HL-60 (cell line): ENCODE measurements at regions not wholly inside any gene's neighbourhood (a gene's known extent, or its start where the extent isn't known, plus 50 kb on each side); places are given as distances from the start of the nearest gene placed in this dataset.

Experiments used
- DNase-seq, 2 experiments: peaks; one replicate each; pipeline ENCODE4 v3.0.0-alpha.2; 2010 to 2020; ENCODE audit warnings: low read depth in 1 of 2, low spot score in 1 of 2
- H3K27ac ChIP-seq: fragments of 250-450 bp; sonication (Bioruptor Pico); replicated peaks from 2 replicates; pipeline ENCODE4 v1.5.1; 2020; ENCODE audit warnings: mild to moderate bottlenecking, moderate library complexity
- H3K27me3 ChIP-seq: fragments of 250-450 bp; sonication (Bioruptor Pico); 2 replicates; pipeline ENCODE4 v1.5.1; 2021; ENCODE audit warnings: mild to moderate bottlenecking, moderate library complexity; ENCODE audit not compliant: insufficient read depth, poor library complexity, severe bottlenecking
- H3K4me3 ChIP-seq: replicated peaks from 2 replicates; pipeline ENCODE4 v1.5.1; 2011; ENCODE audit warnings: mild to moderate bottlenecking, control low read depth, low read length; ENCODE audit not compliant: insufficient read depth
- GABPA ChIP-seq: IDR thresholded peaks from 2 replicates; pipeline ENCODE4 v1.6.1; 2012; ENCODE audit warnings: low read depth
- POLR2AphosphoS5 ChIP-seq: IDR thresholded peaks from 2 replicates; pipeline ENCODE4 v1.6.1; 2012; ENCODE audit warnings: low read depth
- SPI1 ChIP-seq: IDR thresholded peaks from 2 replicates; pipeline ENCODE4 v1.6.1; 2012; ENCODE audit warnings: low read depth, mild to moderate bottlenecking, borderline replicate concordance
- TF ChIP-seq, protein P1 (sequence below): IDR thresholded peaks from one replicate; pipeline ENCODE4 v1.5.1; 2011; ENCODE audit warnings: low read length, control low read depth, inconsistent platforms; ENCODE audit not compliant: insufficient read depth
- TF ChIP-seq, protein P2 (sequence below): IDR thresholded peaks from 2 replicates; pipeline ENCODE4 v1.6.1; 2012; ENCODE audit warnings: low read depth; ENCODE audit not compliant: insufficient replicate concordance

DNA sequence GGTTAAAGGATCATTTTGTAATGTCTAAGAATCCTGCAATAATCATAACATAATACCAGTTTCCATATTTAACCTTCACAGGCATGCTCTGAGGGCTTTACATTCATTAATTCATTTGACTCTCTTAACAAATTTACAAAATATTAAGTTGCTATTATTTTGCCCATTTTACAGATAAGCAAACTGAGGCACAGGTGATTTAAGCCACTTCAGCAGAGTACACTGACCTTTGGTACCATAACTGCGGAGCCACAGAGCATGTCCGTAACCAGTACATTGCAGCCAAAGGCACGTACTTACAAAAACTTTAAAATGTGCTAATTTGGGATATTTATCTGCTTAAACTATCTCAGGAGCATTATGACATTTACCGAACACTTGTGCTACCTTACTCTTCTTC lies 169.4 kb upstream of the MYO16 start:
- DNase-seq, result no peak
- TF ChIP-seq GABPA, result no peak
- TF ChIP-seq, protein P1, sequence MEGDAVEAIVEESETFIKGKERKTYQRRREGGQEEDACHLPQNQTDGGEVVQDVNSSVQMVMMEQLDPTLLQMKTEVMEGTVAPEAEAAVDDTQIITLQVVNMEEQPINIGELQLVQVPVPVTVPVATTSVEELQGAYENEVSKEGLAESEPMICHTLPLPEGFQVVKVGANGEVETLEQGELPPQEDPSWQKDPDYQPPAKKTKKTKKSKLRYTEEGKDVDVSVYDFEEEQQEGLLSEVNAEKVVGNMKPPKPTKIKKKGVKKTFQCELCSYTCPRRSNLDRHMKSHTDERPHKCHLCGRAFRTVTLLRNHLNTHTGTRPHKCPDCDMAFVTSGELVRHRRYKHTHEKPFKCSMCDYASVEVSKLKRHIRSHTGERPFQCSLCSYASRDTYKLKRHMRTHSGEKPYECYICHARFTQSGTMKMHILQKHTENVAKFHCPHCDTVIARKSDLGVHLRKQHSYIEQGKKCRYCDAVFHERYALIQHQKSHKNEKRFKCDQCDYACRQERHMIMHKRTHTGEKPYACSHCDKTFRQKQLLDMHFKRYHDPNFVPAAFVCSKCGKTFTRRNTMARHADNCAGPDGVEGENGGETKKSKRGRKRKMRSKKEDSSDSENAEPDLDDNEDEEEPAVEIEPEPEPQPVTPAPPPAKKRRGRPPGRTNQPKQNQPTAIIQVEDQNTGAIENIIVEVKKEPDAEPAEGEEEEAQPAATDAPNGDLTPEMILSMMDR, result no peak
- no peak for TF ChIP-seq POLR2AphosphoS5
- TF ChIP-seq, protein P2, sequence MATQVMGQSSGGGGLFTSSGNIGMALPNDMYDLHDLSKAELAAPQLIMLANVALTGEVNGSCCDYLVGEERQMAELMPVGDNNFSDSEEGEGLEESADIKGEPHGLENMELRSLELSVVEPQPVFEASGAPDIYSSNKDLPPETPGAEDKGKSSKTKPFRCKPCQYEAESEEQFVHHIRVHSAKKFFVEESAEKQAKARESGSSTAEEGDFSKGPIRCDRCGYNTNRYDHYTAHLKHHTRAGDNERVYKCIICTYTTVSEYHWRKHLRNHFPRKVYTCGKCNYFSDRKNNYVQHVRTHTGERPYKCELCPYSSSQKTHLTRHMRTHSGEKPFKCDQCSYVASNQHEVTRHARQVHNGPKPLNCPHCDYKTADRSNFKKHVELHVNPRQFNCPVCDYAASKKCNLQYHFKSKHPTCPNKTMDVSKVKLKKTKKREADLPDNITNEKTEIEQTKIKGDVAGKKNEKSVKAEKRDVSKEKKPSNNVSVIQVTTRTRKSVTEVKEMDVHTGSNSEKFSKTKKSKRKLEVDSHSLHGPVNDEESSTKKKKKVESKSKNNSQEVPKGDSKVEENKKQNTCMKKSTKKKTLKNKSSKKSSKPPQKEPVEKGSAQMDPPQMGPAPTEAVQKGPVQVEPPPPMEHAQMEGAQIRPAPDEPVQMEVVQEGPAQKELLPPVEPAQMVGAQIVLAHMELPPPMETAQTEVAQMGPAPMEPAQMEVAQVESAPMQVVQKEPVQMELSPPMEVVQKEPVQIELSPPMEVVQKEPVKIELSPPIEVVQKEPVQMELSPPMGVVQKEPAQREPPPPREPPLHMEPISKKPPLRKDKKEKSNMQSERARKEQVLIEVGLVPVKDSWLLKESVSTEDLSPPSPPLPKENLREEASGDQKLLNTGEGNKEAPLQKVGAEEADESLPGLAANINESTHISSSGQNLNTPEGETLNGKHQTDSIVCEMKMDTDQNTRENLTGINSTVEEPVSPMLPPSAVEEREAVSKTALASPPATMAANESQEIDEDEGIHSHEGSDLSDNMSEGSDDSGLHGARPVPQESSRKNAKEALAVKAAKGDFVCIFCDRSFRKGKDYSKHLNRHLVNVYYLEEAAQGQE, result no peak
- TF ChIP-seq SPI1, result no peak

DNA sequence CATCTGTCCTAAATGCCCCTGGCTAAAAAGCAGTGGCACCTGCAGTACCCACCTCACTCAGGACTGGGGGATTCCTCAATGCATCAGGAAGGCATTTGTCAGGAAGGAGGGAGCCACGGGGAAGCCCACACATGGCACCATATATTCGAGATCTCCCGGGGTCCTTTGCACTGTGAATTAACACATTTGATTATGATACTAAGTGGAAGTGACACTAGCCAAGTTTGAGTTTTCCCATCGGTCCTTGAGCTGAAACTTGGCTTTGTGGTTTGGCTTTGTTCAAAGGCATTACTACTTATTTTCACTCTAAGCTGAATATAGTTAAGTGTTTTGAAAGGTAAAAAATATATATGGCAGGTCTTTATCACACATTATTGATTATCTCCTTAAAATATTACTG lies 168.7 kb upstream of the MYO16 start:
- Histone ChIP-seq H3K4me3 (no peak overlapping the region), H3K27ac (no peak overlapping the region), H3K27me3 (no peaks in the 10 kb centered on the region)
- DNase-seq, result no peak
- TF ChIP-seq GABPA (no peak), POLR2AphosphoS5 (no peak), SPI1 (no peak)
- TF ChIP-seq, protein P2, result no peak
- TF ChIP-seq, protein P1, result no peak

More for the DNA sequence above, 169.4 kb upstream of the MYO16 start:
- no peak overlapping the region for H3K27ac ChIP-seq
- H3K4me3 ChIP-seq, result no peak overlapping the region
- H3K27me3 ChIP-seq, result no peaks in the 10 kb centered on the region

DNA sequence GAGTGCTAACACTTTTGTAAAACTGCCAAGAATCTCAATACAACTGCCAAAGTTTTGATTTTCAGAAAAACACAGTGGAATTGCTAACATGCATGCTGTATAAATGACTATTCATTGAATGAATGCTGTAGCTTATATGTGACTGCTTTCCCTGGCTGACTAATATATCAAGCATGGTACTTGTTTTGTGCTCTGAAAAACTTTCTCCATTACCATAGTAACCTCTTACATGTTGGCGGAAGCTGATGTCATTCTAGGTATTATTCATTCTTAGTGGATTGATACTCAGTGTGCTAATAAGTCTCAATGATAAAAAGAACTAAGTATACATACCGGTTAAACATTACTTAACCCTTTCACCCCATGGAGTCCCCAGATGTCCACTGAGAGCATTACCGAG lies 166.1 kb upstream of the MYO16 start:
- TF ChIP-seq, protein P1, result no peak
- TF ChIP-seq, protein P2, result no peak
- TF ChIP-seq SPI1 (no peak), POLR2AphosphoS5 (no peak), GABPA (no peak)
- Histone ChIP-seq H3K27me3 (no peaks in the 10 kb centered on the region), H3K27ac (no peak overlapping the region), H3K4me3 (no peak overlapping the region)
- DNase-seq, result no peak
